Adrenal gland (tissue), 9 donors: ENCODE measurements at regions not wholly inside any gene's neighbourhood (a gene's known extent, or its start where the extent isn't known, plus 50 kb on each side); places are given as distances from the start of the nearest gene placed in this dataset.
A peak's percentile ranks its signal among the peaks of the same experiment; 100 is the strongest.

Experiments
- DNase-seq, 7 donors: peaks; one replicate each; pipeline ENCODE4 v3.0.0-alpha.2; 2019 to 2020
- H3K27ac ChIP-seq, 5 donors: fragments of 200-600 bp; sonication (generic) in 4 of 5; 1 replicate in 3 of 5; 2 replicates in 2 of 5; pipeline versions ENCODE4 v1.5.1 to v1.8.0; 2016 to 2020; ENCODE audit warnings: mild to moderate bottlenecking in 1 of 5
- H3K27me3 ChIP-seq: fragments of 200-600 bp; 2 replicates; pipeline ENCODE4 v1.8.0; 2021
- H3K36me3 ChIP-seq, 2 donors: fragments of 200-600 bp; replicated peaks in 1 of 2; 1 replicate in 1 of 2; 2 replicates in 1 of 2; pipeline versions ENCODE4 v1.5.1 to v1.8.0; 2018 to 2022
- H3K4me1 ChIP-seq, 2 donors: fragments of 200-600 bp; replicated peaks in 1 of 2; 1 replicate in 1 of 2; 2 replicates in 1 of 2; pipeline versions ENCODE4 v1.5.1 to v1.8.0; 2018 to 2021
- H3K4me3 ChIP-seq, 4 donors: fragments of 200-600 bp; sonication (generic) in 3 of 4; one replicate each; pipeline ENCODE4 v1.5.1; 2016 to 2018
- H3K9me3 ChIP-seq, 3 donors: fragments of 200-600 bp; sonication (generic) in 1 of 3; replicated peaks in 1 of 3; 1 replicate in 2 of 3; 2 replicates in 1 of 3; pipeline versions ENCODE4 v1.5.1 to v1.8.0; 2016 to 2021
- CTCF ChIP-seq, 6 experiments: fragments of 450-650 bp in 4 of 6; fragments of 200-600 bp in 2 of 6; sonication (generic) in 1 of 6; IDR thresholded peaks; 1 replicate in 5 of 6; 2 replicates in 1 of 6; pipeline versions ENCODE4 v1.5.1 to v1.8.0; 2016 to 2021; ENCODE audit warnings: antibody characterized with exemption in 6 of 6, mild to moderate bottlenecking in 2 of 6, moderate library complexity in 1 of 6
- POLR2A ChIP-seq, 2 donors: fragments of 450-650 bp; IDR thresholded peaks; one replicate each; pipeline ENCODE4 v1.6.1; 2017; ENCODE audit warnings: antibody characterized with exemption in 2 of 2, mild to moderate bottlenecking in 2 of 2, moderate library complexity in 1 of 2
- whole genome bisulfite sequencing, 4 donors: extraction: QIAGEN DNeasy Blood & Tissue Kit in 2 of 4; methylation state at CpG; one replicate each; pipeline versions ENCODE4 v1.1.5 to v1.1.7; 2013 to 2017; 5-methylcytosine and 5-hydroxymethylcytosine counted together
- intact Hi-C, 2 donors: fragments of 100-400 bp; cut with DNase I; formaldehyde crosslinking; loops; one replicate each; pipeline versions ENCODE4 v1.14.1 to v1.15.0; 2022 to 2023
- donor health status: healthy with polysubstance abuse.
- donor health status: Bipolar disorder and iron deficiency.
- donor health status: DM: yes; HTN: yes; CAD: no.
- donor health status: DM: no; HTN: no; CAD: no.
- donor health status: DM: no; HTN: no; CAD: no.

- WGBS, 4 donors, result 76 to 86% (median 83%) methylated on average over 4 of the region's 4 CpGs
- no peak overlapping the region for H3K4me3 ChIP-seq
- H3K27me3 ChIP-seq, result peaks cover 10% of the 10 kb centered on the region
- H3K36me3 ChIP-seq, result no peaks in the 10 kb centered on the region
- no peaks in the 10 kb centered on the region for H3K9me3 ChIP-seq
- intact Hi-C loops, result loop anchor here in 1 of 2 donors (10.0 kb wide), 1 partner anchor 345 kb away; no protein-coding TSS in a partner anchor
- no peak for TF ChIP-seq POLR2A (IDR thresholded peaks at IDR 0.05)
- no peak for TF ChIP-seq CTCF (IDR thresholded peaks at IDR 0.05)
- H3K27ac ChIP-seq, result no peak overlapping the region
- no peak for DNase-seq
- no peaks in the 10 kb centered on the region for H3K4me1 ChIP-seq
These were observed 128.0 kb downstream of the TRIM29 start for GRCh38 chr11:120009938-120010337.

- H3K9me3 ChIP-seq, result no peaks in the 10 kb centered on the region
- TF ChIP-seq CTCF (IDR thresholded peaks at IDR 0.05), result no peak
- no peak for TF ChIP-seq POLR2A (IDR thresholded peaks at IDR 0.05)
These were observed 130.8 kb downstream of the TRIM29 start for GRCh38 chr11:120007144-120007543.

GRCh38 chr11:120004723-120005122 is 133.2 kb downstream of the TRIM29 start:
- no peak for DNase-seq
- H3K27ac ChIP-seq, result no peak overlapping the region
- no peaks in the 10 kb centered on the region for H3K9me3 ChIP-seq
- TF ChIP-seq POLR2A (IDR thresholded peaks at IDR 0.05) (no peak), CTCF (IDR thresholded peaks at IDR 0.05) (no peak)
- 70 to 86% (median 74%) methylated on average over 4 of the region's 4 CpGs for WGBS, 4 donors
- H3K4me3 ChIP-seq, result no peak overlapping the region
- no peaks in the 10 kb centered on the region for H3K27me3 ChIP-seq
- H3K36me3 ChIP-seq, result no peaks in the 10 kb centered on the region
- no peaks in the 10 kb centered on the region for H3K4me1 ChIP-seq
- intact Hi-C loops, result no loop called here

More at GRCh38 chr11:120007144-120007543, 130.8 kb downstream of the TRIM29 start:
- intact Hi-C loops, result no loop called here
- 80 to 86% (median 81%) methylated on average over 4 of the region's 4 CpGs for whole genome bisulfite sequencing, 4 donors
- H3K27me3 ChIP-seq, result peaks cover under 1% of the 10 kb centered on the region
- H3K27ac ChIP-seq, result no peak overlapping the region
- no peak overlapping the region for H3K4me3 ChIP-seq
- H3K36me3 ChIP-seq, result no peaks in the 10 kb centered on the region
- DNase-seq, result no peak
- H3K4me1 ChIP-seq, result no peaks in the 10 kb centered on the region

- DNase-seq, result no peak
- Histone ChIP-seq H3K9me3 (no peaks in the 10 kb centered on the region), H3K27me3 (no peaks in the 10 kb centered on the region), H3K4me3 (no peak overlapping the region), H3K4me1 (no peaks in the 10 kb centered on the region), H3K36me3 (no peaks in the 10 kb centered on the region), H3K27ac (peak overlapping the region in 1 of 5 donors; percentile 8)
- intact Hi-C loops, result no loop called here
- 28 to 36% (median 30%) methylated on average over 14 of the region's 14 CpGs for WGBS, 4 donors
- TF ChIP-seq POLR2A (IDR thresholded peaks at IDR 0.05), result no peak
- TF ChIP-seq CTCF (IDR thresholded peaks at IDR 0.05), result no peak
These were observed 136.5 kb downstream of the TRIM29 start for GRCh38 chr11:120001178-120002090.
